Smooth muscle cell (in vitro differentiated cells): ENCODE measurements at regions not wholly inside any gene's neighbourhood (a gene's known extent, or its start where the extent isn't known, plus 50 kb on each side); places are given as distances from the start of the nearest gene placed in this dataset.

Source experiments
- DNase-seq: peaks from one replicate; lab custom pipeline; 2025; ENCODE audit not compliant: unreplicated experiment; lab: John Stamatoyannopoulos, UW
- H2AFZ ChIP-seq: fragments of 200-600 bp; sonication (generic); 2 replicates; pipeline ENCODE4 v1.6.0; 2016; ENCODE audit warnings: antibody characterized with exemption, low read depth, mild to moderate bottlenecking
- H3F3A ChIP-seq: fragments of 200-600 bp; sonication (generic); 2 replicates; pipeline ENCODE4 v1.6.0; 2017; ENCODE audit warnings: antibody characterized with exemption, low read depth
- H3K27ac ChIP-seq: fragments of 200-600 bp; sonication (generic); 2 replicates; pipeline ENCODE4 v1.5.1; 2016; ENCODE audit warnings: low read depth, mild to moderate bottlenecking
- H3K27me3 ChIP-seq: fragments of 200-600 bp; sonication (generic); 2 replicates; pipeline ENCODE4 v1.6.1; 2016; ENCODE audit warnings: low read depth, mild to moderate bottlenecking
- H3K36me3 ChIP-seq: fragments of 200-600 bp; sonication (generic); 2 replicates; pipeline ENCODE4 v1.5.1; 2016; ENCODE audit warnings: low read depth
- H3K4me1 ChIP-seq: fragments of 200-600 bp; sonication (generic); 2 replicates; pipeline ENCODE4 v1.5.1; 2016; ENCODE audit warnings: low read depth
- H3K4me2 ChIP-seq: fragments of 200-600 bp; sonication (generic); 2 replicates; pipeline ENCODE4 v1.6.0; 2016; ENCODE audit warnings: mild to moderate bottlenecking
- H3K4me3 ChIP-seq: fragments of 200-600 bp; sonication (generic); 2 replicates; pipeline ENCODE4 v1.5.1; 2016; ENCODE audit warnings: mild to moderate bottlenecking
- H3K79me2 ChIP-seq: fragments of 200-600 bp; sonication (generic); 2 replicates; pipeline ENCODE4 v1.6.0; 2016; ENCODE audit warnings: low read depth, mild to moderate bottlenecking
- H3K9ac ChIP-seq: fragments of 200-600 bp; sonication (generic); 2 replicates; pipeline ENCODE4 v1.6.0; 2016; ENCODE audit warnings: low read depth
- H3K9me3 ChIP-seq: fragments of 200-600 bp; sonication (generic); replicated peaks from 2 replicates; pipeline ENCODE4 v1.5.1; 2016; ENCODE audit warnings: low read depth
- H4K20me1 ChIP-seq: fragments of 200-600 bp; sonication (generic); 2 replicates; pipeline ENCODE4 v1.6.0; 2016; ENCODE audit warnings: low read depth
- WGBS: methylation state at CpG from one replicate; pipeline ENCODE4 v1.1.7; 2016; ENCODE audit warnings: low lambda C conversion rate; 5-methylcytosine and 5-hydroxymethylcytosine counted together
- TF ChIP-seq, protein P1 (sequence below): fragments of 200-600 bp; sonication (generic); IDR thresholded peaks from 2 replicates; pipeline ENCODE4 v1.5.1; 2017; ENCODE audit warnings: borderline replicate concordance, mild to moderate bottlenecking, antibody characterized with exemption; ENCODE audit not compliant: insufficient read depth, poor library complexity, severe bottlenecking

DNA sequence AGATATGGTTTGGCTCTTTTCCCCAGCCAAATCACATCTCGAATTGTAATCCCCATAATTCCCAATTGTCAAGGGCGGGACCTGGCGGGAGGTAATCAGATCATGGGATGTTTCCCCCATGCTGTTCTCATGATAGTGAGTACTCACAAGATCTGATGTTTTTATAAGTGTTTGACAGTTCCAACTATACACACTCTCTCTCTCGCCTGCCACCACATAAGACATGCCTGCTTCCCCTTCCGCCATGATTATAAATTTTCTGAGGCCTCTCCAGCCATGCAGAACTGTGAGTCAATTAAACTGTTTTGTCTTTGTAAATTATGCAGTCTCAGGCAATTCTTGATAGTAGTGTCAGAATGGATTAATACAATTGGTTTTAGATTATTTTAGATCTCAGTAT is 475.7 kb upstream of the CYLC2 start:
- Histone ChIP-seq H3K27me3 (no peaks in the 10 kb centered on the region), H3K79me2 (no peaks in the 10 kb centered on the region), H4K20me1 (no peaks in the 10 kb centered on the region), H3K36me3 (no peaks in the 10 kb centered on the region), H2AFZ (no peak overlapping the region), H3K9me3 (no peaks in the 10 kb centered on the region), H3K4me3 (no peak overlapping the region), H3K9ac (no peak overlapping the region), H3K4me1 (no peaks in the 10 kb centered on the region), H3F3A (no peaks in the 10 kb centered on the region), H3K27ac (no peak overlapping the region), H3K4me2 (no peak overlapping the region)
- WGBS = 96% methylated on average over 5 of the region's 5 CpGs
- TF ChIP-seq, protein P1, sequence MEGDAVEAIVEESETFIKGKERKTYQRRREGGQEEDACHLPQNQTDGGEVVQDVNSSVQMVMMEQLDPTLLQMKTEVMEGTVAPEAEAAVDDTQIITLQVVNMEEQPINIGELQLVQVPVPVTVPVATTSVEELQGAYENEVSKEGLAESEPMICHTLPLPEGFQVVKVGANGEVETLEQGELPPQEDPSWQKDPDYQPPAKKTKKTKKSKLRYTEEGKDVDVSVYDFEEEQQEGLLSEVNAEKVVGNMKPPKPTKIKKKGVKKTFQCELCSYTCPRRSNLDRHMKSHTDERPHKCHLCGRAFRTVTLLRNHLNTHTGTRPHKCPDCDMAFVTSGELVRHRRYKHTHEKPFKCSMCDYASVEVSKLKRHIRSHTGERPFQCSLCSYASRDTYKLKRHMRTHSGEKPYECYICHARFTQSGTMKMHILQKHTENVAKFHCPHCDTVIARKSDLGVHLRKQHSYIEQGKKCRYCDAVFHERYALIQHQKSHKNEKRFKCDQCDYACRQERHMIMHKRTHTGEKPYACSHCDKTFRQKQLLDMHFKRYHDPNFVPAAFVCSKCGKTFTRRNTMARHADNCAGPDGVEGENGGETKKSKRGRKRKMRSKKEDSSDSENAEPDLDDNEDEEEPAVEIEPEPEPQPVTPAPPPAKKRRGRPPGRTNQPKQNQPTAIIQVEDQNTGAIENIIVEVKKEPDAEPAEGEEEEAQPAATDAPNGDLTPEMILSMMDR = no peak
- no peak for DNase-seq

DNA sequence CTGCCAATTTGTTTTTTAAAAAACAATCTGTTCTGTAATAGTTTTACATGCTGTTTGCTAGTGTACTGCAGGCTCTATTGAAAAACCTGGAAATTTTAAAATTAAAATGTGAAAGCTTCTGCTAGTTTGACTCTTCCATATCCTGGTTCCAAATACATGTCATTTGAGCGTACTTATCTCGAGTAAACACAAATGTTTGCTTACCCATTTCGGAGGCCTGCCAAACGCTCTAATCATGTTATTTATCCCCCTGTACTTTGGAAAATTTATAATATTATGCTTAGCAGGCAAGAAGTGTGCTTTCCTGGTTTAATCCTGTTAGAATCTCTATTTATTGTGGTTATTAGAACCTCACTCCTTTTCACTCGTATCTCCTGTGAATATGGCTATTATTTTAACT is 476.8 kb upstream of the CYLC2 start:
- Histone ChIP-seq H3K4me2 (no peak overlapping the region), H3K79me2 (no peaks in the 10 kb centered on the region)
- WGBS = 87% methylated on average over 5 of the region's 5 CpGs

DNA sequence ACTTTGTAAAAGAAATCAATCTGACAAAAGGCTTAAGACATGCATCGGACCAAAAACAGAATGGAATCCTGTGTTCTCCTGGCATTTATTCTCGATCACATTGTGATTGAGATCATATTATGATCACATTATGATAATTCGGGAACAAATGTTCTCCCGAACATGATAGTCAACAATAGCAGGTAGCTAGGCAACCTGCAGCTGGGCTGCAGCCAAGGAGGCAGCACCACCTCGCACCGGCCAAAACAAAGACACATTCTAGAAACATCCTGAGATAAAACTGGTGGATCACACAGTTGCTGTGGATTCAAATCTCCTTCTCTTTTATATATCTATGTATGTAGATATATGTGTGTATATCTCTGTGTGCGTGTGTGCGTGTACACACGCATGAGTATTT is 480.6 kb upstream of the CYLC2 start:
- Histone ChIP-seq H3K27ac (no peak overlapping the region), H3K4me2 (no peak overlapping the region), H3K9me3 (no peaks in the 10 kb centered on the region), H3K4me3 (no peak overlapping the region), H3K4me1 (no peaks in the 10 kb centered on the region), H3F3A (no peaks in the 10 kb centered on the region), H3K27me3 (no peaks in the 10 kb centered on the region), H3K9ac (no peak overlapping the region), H3K79me2 (no peaks in the 10 kb centered on the region), H2AFZ (no peak overlapping the region), H4K20me1 (no peaks in the 10 kb centered on the region), H3K36me3 (no peaks in the 10 kb centered on the region)
- DNase-seq = no peak
- TF ChIP-seq, protein P1 = no peak
- 88% methylated on average over 9 of the region's 9 CpGs for WGBS

More for the DNA sequence above, 476.8 kb upstream of the CYLC2 start:
- Histone ChIP-seq H4K20me1 (no peaks in the 10 kb centered on the region), H3K27ac (no peak overlapping the region), H2AFZ (no peak overlapping the region), H3K36me3 (no peaks in the 10 kb centered on the region), H3K27me3 (no peaks in the 10 kb centered on the region), H3K4me1 (no peaks in the 10 kb centered on the region), H3F3A (no peaks in the 10 kb centered on the region), H3K9ac (no peak overlapping the region), H3K4me3 (no peak overlapping the region), H3K9me3 (no peaks in the 10 kb centered on the region)
- TF ChIP-seq, protein P1 = no peak
- DNase-seq = no peak

DNA sequence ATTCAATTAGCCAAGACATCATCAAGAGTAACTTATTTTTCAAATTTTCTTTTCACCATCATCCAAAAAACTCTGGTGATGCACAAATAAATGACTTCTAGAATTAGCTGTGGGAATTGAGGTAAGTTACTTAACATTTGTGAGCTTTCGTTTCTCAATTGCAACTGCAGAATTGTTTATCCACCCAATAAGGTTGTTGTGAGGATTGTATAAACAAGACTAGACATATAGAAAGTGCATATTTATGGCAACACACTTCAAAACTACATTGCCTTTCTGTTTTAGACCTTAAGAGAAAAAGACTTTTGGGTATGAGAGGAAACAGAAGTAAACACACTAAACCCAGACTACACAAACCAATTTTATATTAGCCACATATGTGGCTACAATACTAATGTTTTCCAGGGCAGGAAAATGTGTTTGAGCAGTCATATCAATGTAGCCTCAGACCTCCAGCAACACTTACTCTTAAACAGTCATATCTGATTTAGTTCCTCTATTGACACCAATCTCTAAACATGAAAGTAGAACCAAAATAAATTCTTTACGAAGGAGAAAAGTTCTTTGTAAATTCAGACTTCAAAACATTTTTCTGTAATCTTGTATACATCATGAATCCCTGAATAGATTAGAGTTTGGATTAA is 488.0 kb upstream of the CYLC2 start:
- H3K27me3 ChIP-seq = no peaks in the 10 kb centered on the region
- TF ChIP-seq, protein P1 = no peak

More for the DNA sequence above, 488.0 kb upstream of the CYLC2 start:
- no peak overlapping the region for H3K27ac ChIP-seq
- H3K4me3 ChIP-seq = no peak overlapping the region
- H3K79me2 ChIP-seq = no peaks in the 10 kb centered on the region
- 75% methylated on average over 2 of the region's 2 CpGs for WGBS
- no peak for DNase-seq
- H4K20me1 ChIP-seq = no peaks in the 10 kb centered on the region
- no peak overlapping the region for H3K9ac ChIP-seq
- H3K4me2 ChIP-seq = no peak overlapping the region
- H3K36me3 ChIP-seq = no peaks in the 10 kb centered on the region
- H3K9me3 ChIP-seq = no peaks in the 10 kb centered on the region
- no peak overlapping the region for H2AFZ ChIP-seq
- H3K4me1 ChIP-seq = no peaks in the 10 kb centered on the region
- H3F3A ChIP-seq = no peaks in the 10 kb centered on the region
